B cell (primary cell): ENCODE measurements at regions not wholly inside any gene's neighbourhood (a gene's known extent, or its start where the extent isn't known, plus 50 kb on each side); places are given as distances from the start of the nearest gene placed in this dataset.

ENCODE experiments used
- CTCF ChIP-seq: fragments of 200-600 bp; IDR thresholded peaks from one replicate; pipeline ENCODE4 v1.8.0; 2022; ENCODE audit warnings: antibody characterized with exemption, mild to moderate bottlenecking
- EZH2 ChIP-seq: IDR thresholded peaks from 2 replicates; pipeline ENCODE4 v1.6.1; 2012; ENCODE audit warnings: borderline replicate concordance, low read depth, mild to moderate bottlenecking, moderate library complexity, low read length; ENCODE audit not compliant: insufficient read depth, poor library complexity, severe bottlenecking

- no peak for TF ChIP-seq CTCF
- TF ChIP-seq EZH2, result no peak
Observed at GRCh38 chr1:101730559-101730958, 266.2 kb downstream of the OLFM3 start.
